ENCODE measurements at regions not wholly inside any gene's neighbourhood (a gene's known extent, or its start where the extent isn't known, plus 50 kb on each side); places are given as distances from the start of the nearest gene placed in this dataset.
"Not testable (repeated sequence)": the region's sequence is repeated elsewhere in the genome, so short reads cannot be mapped to it uniquely, and the experiment has no call there.

GRCh38 chr2:91422102-91422501, 2730.6 kb downstream of the RPIA start:
- H3K9me3 ChIP-seq (ENCODE audit: insufficient read depth, low read depth, low read length) = peaks cover 29% of the 10 kb centered on the region
- H3K27ac ChIP-seq (ENCODE audit: low read length); H3K9ac ChIP-seq (ENCODE audit: low read depth, low read length); H3K27me3 ChIP-seq (ENCODE audit: insufficient read depth, low read length); H3K36me3 ChIP-seq (ENCODE audit: insufficient read depth, low read depth, low read length); H3K4me1 ChIP-seq (ENCODE audit: insufficient read depth, low read length); H3K4me3 ChIP-seq (ENCODE audit: low read length): not testable (repeated sequence)

- not testable (repeated sequence) for H3K9ac ChIP-seq (ENCODE audit: low read depth, low read length); H3K27ac ChIP-seq (ENCODE audit: low read length); H3K4me1 ChIP-seq (ENCODE audit: insufficient read depth, low read length); H3K36me3 ChIP-seq (ENCODE audit: insufficient read depth, low read depth, low read length); H3K4me3 ChIP-seq (ENCODE audit: low read length); H3K27me3 ChIP-seq (ENCODE audit: insufficient read depth, low read length)
- peaks cover 14% of the 10 kb centered on the region for H3K9me3 ChIP-seq (ENCODE audit: insufficient read depth, low read depth, low read length)
These were observed 2735.7 kb downstream of the RPIA start for GRCh38 chr2:91427148-91427547.

GRCh38 chr2:91441932-91442245, 2750.4 kb downstream of the RPIA start:
- not testable (repeated sequence) for H3K9ac ChIP-seq (ENCODE audit: low read depth, low read length)
- peaks cover 50% of the 10 kb centered on the region for H3K27me3 ChIP-seq (ENCODE audit: insufficient read depth, low read length)

GRCh38 chr2:91442246-91442905, 2750.9 kb downstream of the RPIA start:
- no peaks in the 10 kb centered on the region for H3K9me3 ChIP-seq (ENCODE audit: insufficient read depth, low read depth, low read length)
- peaks cover 50% of the 10 kb centered on the region for H3K27me3 ChIP-seq (ENCODE audit: insufficient read depth, low read length)
- no peaks in the 10 kb centered on the region for H3K4me1 ChIP-seq (ENCODE audit: insufficient read depth, low read length)
- no peak overlapping the region for H3K27ac ChIP-seq (ENCODE audit: low read length)
- H3K4me3 ChIP-seq (ENCODE audit: low read length) = peak overlapping the region; percentile 33; the same call in 1 of the 2 replicates
- no peak overlapping the region for H3K9ac ChIP-seq (ENCODE audit: low read depth, low read length)
- H3K36me3 ChIP-seq (ENCODE audit: insufficient read depth, low read depth, low read length) = no peaks in the 10 kb centered on the region

More at GRCh38 chr2:91441932-91442245, 2750.4 kb downstream of the RPIA start:
- H3K27ac ChIP-seq (ENCODE audit: low read length); H3K9me3 ChIP-seq (ENCODE audit: insufficient read depth, low read depth, low read length); H3K36me3 ChIP-seq (ENCODE audit: insufficient read depth, low read depth, low read length); H3K4me3 ChIP-seq (ENCODE audit: low read length); H3K4me1 ChIP-seq (ENCODE audit: insufficient read depth, low read length): not testable (repeated sequence)

- H3K27ac ChIP-seq (ENCODE audit: low read length); H3K4me1 ChIP-seq (ENCODE audit: insufficient read depth, low read length); H3K9ac ChIP-seq (ENCODE audit: low read depth, low read length); H3K9me3 ChIP-seq (ENCODE audit: insufficient read depth, low read depth, low read length); H3K36me3 ChIP-seq (ENCODE audit: insufficient read depth, low read depth, low read length): not testable (repeated sequence)
- Histone ChIP-seq H3K27me3 (ENCODE audit: insufficient read depth, low read length) (peaks cover 50% of the 10 kb centered on the region), H3K4me3 (ENCODE audit: low read length) (peak overlapping the region; percentile 33; the same call in 1 of the 2 replicates)
These were observed 2751.6 kb downstream of the RPIA start for GRCh38 chr2:91442906-91443729.

- peaks cover 50% of the 10 kb centered on the region for H3K27me3 ChIP-seq (ENCODE audit: insufficient read depth, low read length)
- not testable (repeated sequence) for H3K36me3 ChIP-seq (ENCODE audit: insufficient read depth, low read depth, low read length)
These were observed 2752.2 kb downstream of the RPIA start for GRCh38 chr2:91443730-91444115.

GRCh38 chr2:91445705-91446104, 2754.2 kb downstream of the RPIA start:
- H3K27me3 ChIP-seq (ENCODE audit: insufficient read depth, low read length) = peaks cover 39% of the 10 kb centered on the region
- H3K9me3 ChIP-seq (ENCODE audit: insufficient read depth, low read depth, low read length); H3K4me3 ChIP-seq (ENCODE audit: low read length); H3K4me1 ChIP-seq (ENCODE audit: insufficient read depth, low read length); H3K9ac ChIP-seq (ENCODE audit: low read depth, low read length); H3K27ac ChIP-seq (ENCODE audit: low read length); H3K36me3 ChIP-seq (ENCODE audit: insufficient read depth, low read depth, low read length): not testable (repeated sequence)

More at GRCh38 chr2:91443730-91444115, 2752.2 kb downstream of the RPIA start:
- not testable (repeated sequence) for H3K4me1 ChIP-seq (ENCODE audit: insufficient read depth, low read length); H3K9me3 ChIP-seq (ENCODE audit: insufficient read depth, low read depth, low read length); H3K27ac ChIP-seq (ENCODE audit: low read length); H3K9ac ChIP-seq (ENCODE audit: low read depth, low read length); H3K4me3 ChIP-seq (ENCODE audit: low read length)

GRCh38 chr2:91446489-91446888, 2755.0 kb downstream of the RPIA start:
- peaks cover 36% of the 10 kb centered on the region for H3K27me3 ChIP-seq (ENCODE audit: insufficient read depth, low read length)
- H3K36me3 ChIP-seq (ENCODE audit: insufficient read depth, low read depth, low read length); H3K9me3 ChIP-seq (ENCODE audit: insufficient read depth, low read depth, low read length); H3K4me1 ChIP-seq (ENCODE audit: insufficient read depth, low read length); H3K4me3 ChIP-seq (ENCODE audit: low read length); H3K27ac ChIP-seq (ENCODE audit: low read length); H3K9ac ChIP-seq (ENCODE audit: low read depth, low read length): not testable (repeated sequence)

- H3K9ac ChIP-seq (ENCODE audit: low read depth, low read length); H3K36me3 ChIP-seq (ENCODE audit: insufficient read depth, low read depth, low read length); H3K9me3 ChIP-seq (ENCODE audit: insufficient read depth, low read depth, low read length); H3K27ac ChIP-seq (ENCODE audit: low read length); H3K4me3 ChIP-seq (ENCODE audit: low read length); H3K4me1 ChIP-seq (ENCODE audit: insufficient read depth, low read length): not testable (repeated sequence)
- H3K27me3 ChIP-seq (ENCODE audit: insufficient read depth, low read length) = peaks cover 31% of the 10 kb centered on the region
These were observed 2755.4 kb downstream of the RPIA start for GRCh38 chr2:91446915-91447314.

GRCh38 chr2:91447508-91447907, 2756.0 kb downstream of the RPIA start:
- not testable (repeated sequence) for H3K9me3 ChIP-seq (ENCODE audit: insufficient read depth, low read depth, low read length); H3K4me1 ChIP-seq (ENCODE audit: insufficient read depth, low read length); H3K9ac ChIP-seq (ENCODE audit: low read depth, low read length); H3K4me3 ChIP-seq (ENCODE audit: low read length); H3K27ac ChIP-seq (ENCODE audit: low read length); H3K36me3 ChIP-seq (ENCODE audit: insufficient read depth, low read depth, low read length)
- peaks cover 26% of the 10 kb centered on the region for H3K27me3 ChIP-seq (ENCODE audit: insufficient read depth, low read length)

GRCh38 chr2:91462292-91462691, 2770.8 kb downstream of the RPIA start:
- not testable (repeated sequence) for H3K27ac ChIP-seq (ENCODE audit: low read length); H3K9me3 ChIP-seq (ENCODE audit: insufficient read depth, low read depth, low read length); H3K4me1 ChIP-seq (ENCODE audit: insufficient read depth, low read length)

GRCh38 chr2:91463007-91463406, 2771.5 kb downstream of the RPIA start:
- not testable (repeated sequence) for H3K36me3 ChIP-seq (ENCODE audit: insufficient read depth, low read depth, low read length); H3K27ac ChIP-seq (ENCODE audit: low read length)

More at GRCh38 chr2:91462292-91462691, 2770.8 kb downstream of the RPIA start:
- not testable (repeated sequence) for H3K9ac ChIP-seq (ENCODE audit: low read depth, low read length); H3K4me3 ChIP-seq (ENCODE audit: low read length); H3K36me3 ChIP-seq (ENCODE audit: insufficient read depth, low read depth, low read length); H3K27me3 ChIP-seq (ENCODE audit: insufficient read depth, low read length)

More at GRCh38 chr2:91463007-91463406, 2771.5 kb downstream of the RPIA start:
- H3K9me3 ChIP-seq (ENCODE audit: insufficient read depth, low read depth, low read length); H3K4me1 ChIP-seq (ENCODE audit: insufficient read depth, low read length); H3K4me3 ChIP-seq (ENCODE audit: low read length); H3K9ac ChIP-seq (ENCODE audit: low read depth, low read length); H3K27me3 ChIP-seq (ENCODE audit: insufficient read depth, low read length): not testable (repeated sequence)
